Effector memory CD4-positive, alpha-beta T cell (primary cell): ENCODE measurements at regions not wholly inside any gene's neighbourhood (a gene's known extent, or its start where the extent isn't known, plus 50 kb on each side); places are given as distances from the start of the nearest gene placed in this dataset.

Source experiments
- DNase-seq, 3 donors: peaks; one replicate each; pipeline ENCODE4 v3.0.0-alpha.2; 2020
- H3K27ac ChIP-seq: 2 replicates; pipeline ENCODE4 v1.7.0; 2013; ENCODE audit warnings: mild to moderate bottlenecking, low read length, moderate library complexity; ENCODE audit not compliant: insufficient read depth, poor library complexity, severe bottlenecking
- H3K27me3 ChIP-seq: replicated peaks from 2 replicates; pipeline ENCODE4 v1.7.0; 2013; ENCODE audit warnings: mild to moderate bottlenecking, low read length; ENCODE audit not compliant: insufficient read depth, control insufficient read depth, poor library complexity, severe bottlenecking
- H3K36me3 ChIP-seq: 2 replicates; pipeline ENCODE4 v1.7.0; 2013; ENCODE audit warnings: mild to moderate bottlenecking, low read length, moderate library complexity; ENCODE audit not compliant: control insufficient read depth, insufficient read depth
- H3K4me1 ChIP-seq: 2 replicates; pipeline ENCODE4 v1.7.0; 2013; ENCODE audit warnings: low read length, mild to moderate bottlenecking; ENCODE audit not compliant: control insufficient read depth, insufficient read depth, poor library complexity, severe bottlenecking
- H3K4me3 ChIP-seq: 2 replicates; pipeline ENCODE4 v1.7.0; 2013; ENCODE audit warnings: low read length, low read depth, mild to moderate bottlenecking; ENCODE audit not compliant: insufficient read depth, poor library complexity, severe bottlenecking
- H3K9me3 ChIP-seq: 2 replicates; pipeline ENCODE4 v1.7.0; 2013; ENCODE audit warnings: mild to moderate bottlenecking, low read length, moderate library complexity; ENCODE audit not compliant: control insufficient read depth

DNA sequence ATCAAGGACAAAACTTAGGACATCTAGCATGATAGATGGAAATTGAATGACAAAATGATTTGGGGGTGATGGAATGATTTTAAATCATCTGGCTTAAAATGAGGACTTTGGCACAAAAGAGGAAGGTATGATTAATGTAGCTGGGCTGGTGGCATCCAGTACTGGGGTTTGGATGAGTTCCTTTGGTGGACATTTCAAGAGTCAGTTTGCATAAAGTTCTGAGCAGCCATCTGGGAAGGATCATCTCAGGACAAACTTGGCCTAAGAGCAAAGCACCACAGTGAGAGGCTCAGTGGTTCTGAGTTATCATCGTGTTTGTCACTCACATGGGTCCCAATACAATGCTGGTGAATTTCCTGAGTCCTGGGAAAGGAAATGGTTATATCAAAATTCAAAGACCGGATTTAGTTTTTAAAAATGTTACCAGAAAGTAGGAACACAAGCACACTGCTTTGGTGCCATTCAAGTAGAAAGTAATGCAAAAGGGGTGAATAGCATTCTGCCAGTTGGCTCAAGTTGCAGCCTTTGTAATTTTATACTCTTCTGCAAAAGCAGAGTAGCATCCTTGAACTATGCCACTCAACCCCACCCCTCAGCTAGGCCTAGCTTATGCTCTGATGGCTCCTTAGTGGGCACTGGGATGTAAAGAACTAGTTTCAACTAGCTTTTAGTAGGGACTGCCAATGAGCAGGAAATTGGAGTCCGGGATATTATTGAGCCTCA, 219.0 kb downstream of the COG6 start:
- no peak overlapping the region for H3K27ac ChIP-seq
- H3K4me3 ChIP-seq: no peak overlapping the region
- H3K36me3 ChIP-seq: no peaks in the 10 kb centered on the region
- no peaks in the 10 kb centered on the region for H3K27me3 ChIP-seq
- no peaks in the 10 kb centered on the region for H3K4me1 ChIP-seq
- no peaks in the 10 kb centered on the region for H3K9me3 ChIP-seq
- no peak for DNase-seq

DNA sequence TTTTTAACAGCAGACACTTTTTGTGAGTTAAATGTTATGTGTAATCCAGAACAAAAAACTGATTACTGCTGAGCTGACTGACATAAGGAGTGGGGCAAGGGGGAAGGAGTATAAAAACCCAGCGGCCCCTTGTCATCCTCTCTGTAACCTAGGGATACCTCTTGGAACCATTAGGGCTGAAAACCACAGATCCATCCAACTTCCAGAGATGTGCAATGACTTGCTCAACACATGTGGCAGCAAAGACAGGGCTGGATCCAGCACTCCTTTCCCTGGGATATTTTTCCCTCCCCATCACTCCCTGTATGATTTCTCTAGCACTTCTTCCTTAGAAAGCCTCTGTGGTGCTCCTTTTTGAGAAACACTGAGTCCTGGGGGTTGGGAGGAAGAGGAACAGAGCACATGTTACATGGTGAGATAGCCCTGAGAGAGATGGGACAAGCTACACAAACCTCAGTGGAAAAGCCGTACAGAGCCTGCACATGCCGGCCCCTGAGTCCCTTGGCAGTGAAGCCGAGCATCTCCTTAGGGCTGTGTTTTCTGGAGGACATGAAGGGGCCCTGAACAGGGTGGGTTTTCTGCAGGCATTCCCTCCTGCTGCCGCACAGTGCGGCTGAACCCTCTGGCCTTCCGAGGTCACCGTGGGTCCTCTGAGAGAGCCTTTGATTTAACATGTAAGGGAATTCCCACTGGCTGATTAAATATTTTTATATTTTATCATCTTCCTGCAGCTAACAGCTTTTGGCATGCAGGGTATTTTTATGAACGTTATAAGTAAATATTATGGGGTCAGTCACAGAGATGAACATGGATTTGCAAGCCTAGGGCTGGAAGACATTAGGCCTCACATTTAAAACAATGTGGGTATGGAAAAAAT, 219.9 kb downstream of the COG6 start:
- H3K9me3 ChIP-seq: no peaks in the 10 kb centered on the region
- no peaks in the 10 kb centered on the region for H3K4me1 ChIP-seq
- no peaks in the 10 kb centered on the region for H3K36me3 ChIP-seq
- no peak overlapping the region for H3K4me3 ChIP-seq
- H3K27ac ChIP-seq: no peak overlapping the region
- DNase-seq: no peak
- H3K27me3 ChIP-seq: no peaks in the 10 kb centered on the region

DNA sequence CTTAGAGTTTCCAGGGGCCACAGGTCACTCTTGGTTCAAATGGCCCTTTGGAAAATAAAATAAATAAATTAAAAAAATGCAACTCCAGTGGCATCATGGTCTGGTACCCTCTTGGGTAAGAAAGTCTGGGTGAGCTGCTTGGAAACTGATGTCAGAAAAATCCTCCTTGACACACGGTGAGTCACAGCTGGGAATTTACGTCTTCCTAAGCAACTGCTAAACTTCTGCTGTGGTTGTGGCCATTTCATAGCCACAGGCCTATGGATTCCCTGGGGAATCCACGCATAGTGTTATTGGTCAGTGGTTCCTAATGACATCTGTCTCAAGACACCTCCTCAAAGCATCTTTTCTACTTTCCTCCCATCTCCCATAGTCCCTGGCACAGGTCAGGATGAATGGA, 220.8 kb downstream of the COG6 start:
- Histone ChIP-seq H3K27ac (no peak overlapping the region), H3K4me3 (no peak overlapping the region), H3K36me3 (no peaks in the 10 kb centered on the region), H3K27me3 (no peaks in the 10 kb centered on the region), H3K4me1 (no peaks in the 10 kb centered on the region), H3K9me3 (no peaks in the 10 kb centered on the region)
- DNase-seq: no peak

DNA sequence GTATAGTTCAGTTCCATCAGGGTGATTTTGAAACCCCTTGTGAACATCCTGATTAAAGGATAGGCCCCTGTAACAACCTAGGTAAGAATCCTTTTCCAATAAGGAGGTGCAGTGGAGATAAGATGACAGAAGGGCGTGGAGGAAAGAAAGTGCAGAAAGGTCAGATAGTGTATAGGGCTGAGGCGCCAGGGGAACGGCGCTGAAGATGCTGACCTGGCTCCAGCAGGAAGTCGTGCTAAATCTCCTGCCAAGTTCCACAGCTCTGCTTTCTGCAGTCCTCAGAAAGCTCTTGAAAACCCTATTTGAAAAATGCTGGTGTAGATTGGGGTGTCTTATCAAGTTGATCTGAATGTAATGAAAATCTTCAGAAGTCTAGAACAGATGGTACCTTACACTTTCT, 221.7 kb downstream of the COG6 start:
- H3K27me3 ChIP-seq: no peaks in the 10 kb centered on the region
- H3K27ac ChIP-seq: no peak overlapping the region
- no peak for DNase-seq

DNA sequence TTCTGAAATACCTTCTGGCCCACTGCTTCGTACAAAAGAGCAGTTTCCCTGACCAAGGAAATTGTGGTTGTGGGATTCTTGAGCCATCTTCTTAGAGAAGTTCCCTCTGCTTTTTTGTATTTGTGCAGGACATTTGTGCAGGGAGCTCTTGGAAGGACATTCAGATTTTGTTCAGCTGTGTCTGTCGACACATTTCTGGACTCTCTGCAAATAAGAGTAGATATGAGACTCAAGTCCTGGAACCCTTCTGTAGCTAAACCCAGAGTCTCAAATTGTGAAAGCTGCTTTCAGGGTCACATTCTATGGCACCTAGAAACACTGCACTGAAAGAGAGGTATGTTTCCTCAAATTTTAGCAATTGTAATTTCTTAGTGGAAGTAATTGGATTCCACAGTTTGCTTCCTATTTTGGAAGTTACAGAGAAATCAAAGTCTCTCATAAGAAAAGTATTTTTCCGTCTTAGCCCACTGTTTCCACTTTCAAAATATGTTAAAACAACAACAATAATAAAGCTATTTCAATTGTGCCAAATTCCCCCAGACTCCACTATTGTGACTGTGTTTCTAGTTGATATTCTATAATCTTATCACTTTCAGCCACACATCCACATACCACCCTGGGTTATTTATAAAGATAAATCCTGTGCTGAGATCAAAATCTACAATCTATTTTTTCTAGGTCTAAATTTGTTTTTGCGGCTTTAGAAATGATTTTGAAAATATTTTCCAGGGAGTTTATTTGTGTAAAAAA, 224.0 kb downstream of the COG6 start:
- H3K9me3 ChIP-seq: no peaks in the 10 kb centered on the region
- H3K27me3 ChIP-seq: no peaks in the 10 kb centered on the region
- no peak for DNase-seq
- H3K27ac ChIP-seq: no peak overlapping the region
- H3K4me1 ChIP-seq: no peaks in the 10 kb centered on the region
- no peaks in the 10 kb centered on the region for H3K36me3 ChIP-seq
- H3K4me3 ChIP-seq: no peak overlapping the region

More for the DNA sequence above, 221.7 kb downstream of the COG6 start:
- no peaks in the 10 kb centered on the region for H3K4me1 ChIP-seq
- no peaks in the 10 kb centered on the region for H3K36me3 ChIP-seq
- no peaks in the 10 kb centered on the region for H3K9me3 ChIP-seq
- H3K4me3 ChIP-seq: no peak overlapping the region

DNA sequence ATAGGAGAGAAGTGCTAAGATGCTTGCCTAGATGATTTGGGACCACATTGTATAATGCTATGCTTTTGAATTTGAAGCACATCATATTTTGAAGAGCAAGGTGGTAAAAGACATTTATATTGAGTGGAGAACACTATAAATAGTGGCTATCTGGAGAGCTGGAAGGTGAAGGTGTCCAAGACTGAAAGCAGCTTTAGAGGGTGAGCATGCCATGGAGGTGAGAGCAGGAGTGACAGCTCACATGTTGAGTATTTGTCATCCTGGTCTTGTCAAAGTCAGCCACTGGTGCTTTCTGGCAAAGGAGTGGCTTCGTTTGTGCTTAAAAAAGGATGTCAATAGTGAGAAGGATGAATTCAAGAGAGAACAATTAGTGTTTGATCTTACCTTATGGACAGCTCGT, 225.9 kb downstream of the COG6 start:
- no peak overlapping the region for H3K27ac ChIP-seq
- H3K9me3 ChIP-seq: no peaks in the 10 kb centered on the region
- H3K36me3 ChIP-seq: no peaks in the 10 kb centered on the region
- H3K4me3 ChIP-seq: no peak overlapping the region
- no peaks in the 10 kb centered on the region for H3K27me3 ChIP-seq
- DNase-seq: no peak
- H3K4me1 ChIP-seq: no peaks in the 10 kb centered on the region

DNA sequence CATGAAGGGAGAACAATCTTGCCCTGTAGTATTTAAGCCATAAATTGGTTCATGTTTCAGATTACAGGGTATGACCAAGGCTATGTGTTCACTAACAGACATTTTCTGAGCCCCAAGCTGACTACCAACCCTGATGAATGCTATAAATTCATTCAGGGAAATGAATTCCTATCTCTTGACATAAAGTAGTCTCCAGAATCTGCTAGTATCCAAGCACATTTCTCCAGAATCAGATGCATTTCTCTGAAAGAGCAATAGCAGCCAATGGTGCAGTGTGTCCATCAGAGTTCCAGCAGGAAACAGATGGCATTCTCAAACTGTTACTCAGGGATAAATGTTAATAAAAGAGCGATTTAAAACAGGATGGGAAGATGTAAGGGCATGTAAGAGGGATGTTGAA, 226.4 kb downstream of the COG6 start:
- Histone ChIP-seq H3K4me1 (no peaks in the 10 kb centered on the region), H3K9me3 (no peaks in the 10 kb centered on the region), H3K36me3 (no peaks in the 10 kb centered on the region), H3K4me3 (no peak overlapping the region), H3K27me3 (no peaks in the 10 kb centered on the region), H3K27ac (no peak overlapping the region)
- no peak for DNase-seq

DNA sequence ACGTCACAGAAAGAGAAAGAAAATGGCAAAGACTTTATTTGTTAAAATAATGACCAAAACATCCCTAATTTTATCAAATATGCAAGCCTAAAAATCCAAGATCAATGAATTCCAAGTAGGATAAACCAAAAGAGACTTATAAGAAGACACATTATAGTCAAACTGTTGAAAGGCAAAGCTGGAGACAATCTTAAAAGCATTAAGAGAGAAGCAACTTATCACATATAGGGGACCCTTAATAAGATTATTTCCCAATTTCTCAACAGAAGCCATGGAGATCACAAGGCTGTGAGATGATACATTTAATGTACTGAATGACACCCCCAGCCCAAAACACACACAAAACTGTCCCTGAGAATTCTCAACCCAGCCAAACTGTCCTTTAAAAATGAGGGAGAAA, 228.7 kb downstream of the COG6 start:
- no peaks in the 10 kb centered on the region for H3K27me3 ChIP-seq
- H3K9me3 ChIP-seq: no peaks in the 10 kb centered on the region
- no peaks in the 10 kb centered on the region for H3K4me1 ChIP-seq
- no peak for DNase-seq
- H3K4me3 ChIP-seq: no peak overlapping the region
- no peak overlapping the region for H3K27ac ChIP-seq
- no peaks in the 10 kb centered on the region for H3K36me3 ChIP-seq

DNA sequence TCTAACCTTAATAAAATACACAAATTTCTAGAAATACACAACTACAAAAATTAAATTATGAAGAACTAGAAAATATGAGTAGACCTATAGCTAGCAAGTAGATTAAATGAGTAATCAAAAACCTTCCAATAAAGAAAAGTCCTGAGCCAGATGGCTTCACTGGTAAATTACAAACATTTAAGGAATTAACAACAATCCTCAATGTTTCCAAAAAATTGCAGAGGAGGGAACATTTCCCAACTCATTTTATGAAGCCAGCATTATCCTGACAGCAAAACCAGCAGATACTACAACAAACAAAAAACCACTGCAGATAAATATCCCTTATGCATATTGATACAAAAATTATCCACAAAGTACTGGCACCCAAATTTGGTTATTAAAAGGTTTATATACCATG, 230.9 kb downstream of the COG6 start:
- H3K27me3 ChIP-seq: no peaks in the 10 kb centered on the region
- H3K36me3 ChIP-seq: no peaks in the 10 kb centered on the region
- H3K27ac ChIP-seq: no peak overlapping the region
- H3K4me3 ChIP-seq: no peak overlapping the region
- no peaks in the 10 kb centered on the region for H3K4me1 ChIP-seq
- no peak for DNase-seq
- no peaks in the 10 kb centered on the region for H3K9me3 ChIP-seq

DNA sequence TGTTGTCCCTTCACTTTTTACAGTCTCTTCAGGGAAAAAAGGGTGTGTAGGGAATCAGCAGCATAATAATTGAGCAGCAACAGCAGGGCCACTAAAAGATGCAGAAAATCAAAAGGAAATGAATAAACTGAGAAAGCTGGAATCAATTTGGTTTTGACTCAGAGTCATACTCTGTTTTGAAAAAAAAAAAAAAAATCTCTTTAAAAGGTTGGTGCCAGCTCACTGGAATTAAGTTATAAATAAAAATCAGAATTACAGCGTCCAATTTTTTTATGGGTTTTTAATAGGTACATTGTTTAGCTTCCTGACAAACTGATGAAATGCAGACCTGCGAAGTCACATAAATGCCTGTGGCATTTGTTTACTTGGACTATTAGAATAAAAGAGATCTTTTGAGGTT, 231.9 kb downstream of the COG6 start:
- no peak overlapping the region for H3K4me3 ChIP-seq
- no peaks in the 10 kb centered on the region for H3K4me1 ChIP-seq
- no peak for DNase-seq
- no peaks in the 10 kb centered on the region for H3K9me3 ChIP-seq
- no peak overlapping the region for H3K27ac ChIP-seq
- no peaks in the 10 kb centered on the region for H3K27me3 ChIP-seq
- no peaks in the 10 kb centered on the region for H3K36me3 ChIP-seq
